ENCODE measurements at regions not wholly inside any gene's neighbourhood (a gene's known extent, or its start where the extent isn't known, plus 50 kb on each side); places are given as distances from the start of the nearest gene placed in this dataset.

GRCh38 chr7:35316549-35316948 lies 62.6 kb upstream of the TBX20 start:
- TF ChIP-seq CTCF (IDR thresholded peaks at IDR 0.05; ENCODE audit: insufficient read depth, low read depth, low read length): no peak
- no peak for TF ChIP-seq EZH2 (IDR thresholded peaks at IDR 0.05; ENCODE audit: insufficient read depth, low read length)
